GM19372 (cell line): ENCODE measurements at regions not wholly inside any gene's neighbourhood (a gene's known extent, or its start where the extent isn't known, plus 50 kb on each side); places are given as distances from the start of the nearest gene placed in this dataset.

Source experiments
- ATAC-seq: cut with Tn5 transposase; IDR thresholded peaks from one replicate; pipeline ENCODE4 v1.9.1; 2021; ENCODE audit warnings: mild to moderate bottlenecking, low read depth, moderate library complexity; ENCODE audit not compliant: unreplicated experiment

DNA sequence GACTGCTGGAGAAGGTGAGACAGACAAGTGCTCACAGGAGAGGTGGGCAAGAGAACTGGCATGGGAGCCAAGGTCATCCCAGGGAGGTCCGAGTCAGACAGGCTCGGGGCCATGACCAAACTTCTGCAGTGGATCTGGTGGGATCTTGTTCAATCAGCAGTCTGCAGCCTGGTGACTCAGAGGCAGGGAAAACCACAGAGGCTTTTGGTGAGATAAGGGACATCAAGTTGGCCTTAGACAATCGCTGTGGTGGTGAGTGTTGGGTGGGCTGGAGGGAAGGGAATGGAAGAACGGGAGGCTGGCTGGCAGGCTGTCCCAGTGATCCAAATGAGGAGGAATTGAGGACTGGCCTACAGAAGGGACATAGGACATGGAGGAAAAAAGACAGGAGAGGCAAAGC is 123.8 kb downstream of the TMEM174 start:
- ATAC-seq = no peak

GRCh38 chr5:73295921-73296320 is 122.9 kb downstream of the TMEM174 start:
- no peak for ATAC-seq

DNA sequence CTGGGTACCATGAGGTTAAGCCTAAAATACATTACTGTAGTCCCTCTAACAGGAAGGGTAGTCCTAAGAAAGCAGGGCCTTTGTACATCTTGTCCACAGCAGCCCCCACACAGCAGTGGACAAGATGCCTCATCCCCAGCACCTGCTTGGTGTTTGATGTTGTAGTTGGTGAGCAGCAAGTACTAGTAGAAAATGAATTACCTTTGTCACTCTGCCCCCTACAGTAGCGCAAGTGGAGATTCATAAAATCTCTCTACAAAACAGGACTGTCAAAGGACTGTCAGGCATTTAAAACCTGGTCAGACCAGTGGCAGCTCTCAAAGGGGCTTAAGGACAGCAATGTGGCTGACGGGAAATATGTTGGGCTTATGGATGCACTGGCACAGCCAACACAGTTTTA is 122.5 kb downstream of the TMEM174 start:
- no peak for ATAC-seq

GRCh38 chr5:73292816-73293459 is 119.9 kb downstream of the TMEM174 start:
- ATAC-seq = no peak

DNA sequence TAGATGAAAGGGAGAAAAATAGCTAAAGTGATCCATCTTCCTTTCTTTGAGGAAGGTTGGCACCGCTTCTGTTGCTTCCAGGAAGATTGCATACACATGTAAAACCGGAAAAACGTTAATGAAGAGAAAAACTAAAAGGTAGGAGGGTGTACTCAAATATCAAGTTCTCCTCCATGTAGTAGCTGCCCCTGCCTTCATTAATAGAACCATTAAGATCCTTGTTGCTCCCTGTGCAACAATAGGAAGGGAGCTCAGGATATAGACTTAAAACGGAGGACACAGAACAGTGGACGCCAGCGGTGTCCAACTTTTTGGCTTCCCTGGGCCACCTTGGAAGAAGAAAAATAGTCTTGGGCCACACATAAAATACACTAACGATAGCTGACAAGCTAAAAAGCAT is 118.9 kb downstream of the TMEM174 start:
- ATAC-seq = no peak

GRCh38 chr5:73290242-73290641 is 117.2 kb downstream of the TMEM174 start:
- no peak for ATAC-seq

- no peak for ATAC-seq
Measured at GRCh38 chr5:73288803-73289720, 116.1 kb downstream of the TMEM174 start.

DNA sequence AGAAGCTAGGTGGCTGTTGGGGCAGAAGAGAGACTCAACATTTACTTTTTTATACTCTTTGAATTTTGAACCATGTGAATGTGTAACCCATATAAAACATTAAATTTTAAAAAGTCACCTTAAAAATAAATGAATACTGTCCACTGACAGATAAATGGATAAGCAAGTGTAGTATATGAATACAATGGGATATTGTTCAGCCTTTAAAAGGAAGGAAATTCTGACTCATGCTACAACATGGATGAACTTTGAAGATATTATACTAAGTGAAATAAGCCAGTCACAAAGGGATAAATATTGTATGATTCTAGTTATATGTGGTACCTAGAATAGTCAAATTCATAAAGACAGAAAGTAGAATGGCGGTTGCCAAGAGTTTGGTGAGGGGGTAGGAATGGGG is 113.9 kb downstream of the TMEM174 start:
- no peak for ATAC-seq

DNA sequence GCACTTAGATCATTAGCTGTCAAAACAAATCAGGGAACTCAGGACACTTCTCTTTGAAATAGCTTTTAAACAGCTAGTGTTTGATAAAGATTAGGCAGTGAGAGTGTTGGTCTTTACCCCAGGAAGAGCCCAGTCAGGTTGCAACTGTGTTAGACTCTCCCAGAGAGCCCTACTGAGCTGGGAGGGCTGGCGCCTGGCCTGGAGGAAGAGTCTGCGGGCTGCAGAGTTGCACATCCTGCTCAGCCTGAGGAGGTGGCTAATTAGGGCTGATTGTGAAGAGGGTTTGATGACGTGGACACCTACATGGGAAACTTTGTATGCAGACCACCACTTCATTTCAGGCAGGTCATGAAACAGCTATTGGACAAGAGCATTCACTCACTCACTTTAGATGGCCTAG is 112.0 kb downstream of the TMEM174 start:
- ATAC-seq = no peak

DNA sequence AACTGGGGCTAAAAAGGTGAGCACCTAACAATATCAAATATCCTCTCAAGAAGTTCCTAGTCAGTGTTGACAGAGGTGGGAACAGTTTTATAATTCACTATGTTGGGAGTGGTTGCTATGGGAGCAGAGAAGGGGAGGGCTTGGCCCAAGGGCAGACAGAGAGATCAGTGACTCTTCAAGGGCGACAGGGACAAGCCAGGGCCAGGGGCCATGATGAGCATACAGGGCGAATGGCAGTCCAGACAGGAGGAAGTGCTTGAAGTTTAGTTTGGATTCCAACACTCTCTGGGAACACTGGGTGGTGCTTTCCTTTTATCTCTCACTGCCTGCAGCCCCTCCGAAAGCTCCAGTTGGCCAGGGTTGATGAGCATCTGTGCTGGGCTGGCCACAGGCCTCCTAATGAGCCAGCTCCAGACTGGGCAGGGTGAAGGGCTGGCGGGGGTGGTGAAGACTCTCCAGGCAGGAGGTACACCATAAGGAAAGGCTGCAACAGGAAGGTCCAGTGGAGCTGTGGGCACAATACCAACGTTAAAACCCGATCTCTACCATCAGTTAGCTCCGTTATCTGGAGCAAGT is 111.3 kb downstream of the TMEM174 start:
- ATAC-seq = no peak

DNA sequence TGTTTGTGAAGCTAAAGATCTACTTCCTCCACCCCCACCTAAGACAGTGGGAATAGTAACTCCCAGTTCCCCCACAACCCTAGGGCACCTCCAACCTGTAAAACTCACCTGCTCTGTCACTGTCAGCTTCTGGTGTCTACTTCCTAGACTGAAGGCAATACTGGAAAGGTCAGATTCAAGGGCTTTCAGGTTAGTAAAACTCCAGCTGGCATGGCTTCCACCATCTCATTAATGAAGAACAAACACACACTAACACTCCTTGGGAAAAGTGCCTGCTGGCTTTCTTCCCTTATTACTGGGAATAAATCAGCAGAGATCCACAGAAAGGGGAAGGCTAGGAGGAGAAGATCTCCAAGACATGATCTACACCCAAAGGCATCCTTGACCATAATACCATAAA is 109.9 kb downstream of the TMEM174 start:
- no peak for ATAC-seq

DNA sequence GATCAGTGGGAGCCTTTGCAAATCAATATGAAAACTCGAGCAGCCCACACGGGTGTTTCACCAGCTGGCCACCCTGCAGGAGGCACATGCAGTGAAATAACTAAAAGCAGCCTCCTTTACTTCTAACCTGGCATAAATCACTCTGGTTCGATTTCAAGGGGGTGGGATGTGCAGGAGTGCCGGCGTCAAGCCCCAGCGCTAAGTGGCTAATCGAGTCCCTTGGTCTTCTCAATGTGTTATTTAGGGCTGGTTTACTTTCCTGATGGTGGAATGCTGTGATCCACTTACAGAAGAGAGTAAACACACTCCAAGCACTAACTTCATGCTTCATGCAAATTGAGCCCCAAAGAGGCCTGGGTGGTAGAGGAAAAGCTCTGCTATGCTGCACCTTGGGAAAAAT is 109.4 kb downstream of the TMEM174 start:
- no peak for ATAC-seq

- no peak for ATAC-seq
Measured at GRCh38 chr5:73280821-73281746, 108.1 kb downstream of the TMEM174 start.

GRCh38 chr5:73280386-73280785 is 107.4 kb downstream of the TMEM174 start:
- ATAC-seq = no peak

- no peak for ATAC-seq
Measured at GRCh38 chr5:73279805-73280204, 106.8 kb downstream of the TMEM174 start.

DNA sequence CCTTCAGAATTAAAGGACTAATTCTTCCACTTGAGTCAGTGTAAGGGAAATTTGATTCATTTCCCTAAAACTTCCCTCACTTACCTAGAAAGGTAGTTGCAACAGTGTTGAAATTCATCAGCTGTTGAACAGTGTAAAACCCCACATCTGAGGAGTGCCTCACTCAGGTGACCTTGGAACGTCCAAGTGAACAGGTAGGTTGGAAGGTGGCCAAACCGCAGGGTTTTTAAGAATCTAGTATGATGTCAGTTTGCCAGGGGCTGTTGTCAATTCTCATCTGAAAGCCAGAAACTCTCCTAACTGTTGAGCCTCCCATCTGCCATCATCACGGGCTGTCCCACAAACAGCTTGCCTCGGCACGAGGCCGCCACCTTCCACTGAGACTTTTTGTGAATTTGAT is 105.7 kb downstream of the TMEM174 start:
- ATAC-seq = no peak

- ATAC-seq = no peak
Measured at GRCh38 chr5:73274881-73275663, 102.1 kb downstream of the TMEM174 start.

- ATAC-seq = no peak
Measured at GRCh38 chr5:73274121-73274520, 101.1 kb downstream of the TMEM174 start.

DNA sequence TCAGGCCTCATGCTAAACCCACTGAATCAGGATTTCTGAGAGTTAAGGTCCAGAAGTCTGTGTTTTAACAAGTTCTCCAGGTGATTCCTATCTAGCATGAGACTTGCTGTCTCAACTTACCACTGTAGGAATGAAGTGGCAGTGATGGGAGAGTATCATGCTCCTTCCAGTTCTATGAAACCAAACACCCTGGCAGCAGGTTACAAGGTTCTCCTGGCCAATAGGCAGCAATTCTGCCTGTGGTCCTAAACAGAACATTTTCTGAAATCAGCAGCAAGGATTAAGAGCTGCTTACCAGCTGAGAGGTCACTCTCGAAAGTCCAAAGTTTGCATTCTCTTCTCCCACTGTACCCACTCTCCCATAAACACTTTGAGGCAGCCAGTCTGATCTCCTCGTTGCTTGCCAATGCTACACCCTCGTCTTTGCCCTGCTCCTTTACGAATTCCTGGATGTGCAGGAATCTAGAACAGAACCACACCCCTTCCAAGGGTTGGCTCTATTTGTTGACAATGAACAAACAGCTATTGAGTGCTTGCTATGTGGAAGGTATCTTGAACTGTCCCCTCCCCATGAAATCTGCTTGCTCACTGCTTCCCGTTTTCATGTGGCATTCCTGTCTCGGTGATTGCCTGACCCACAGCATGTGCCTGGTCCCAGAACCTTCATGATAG is 100.5 kb downstream of the TMEM174 start:
- ATAC-seq = no peak
